SW480 (cell line): ENCODE measurements at regions not wholly inside any gene's neighbourhood (a gene's known extent, or its start where the extent isn't known, plus 50 kb on each side); places are given as distances from the start of the nearest gene placed in this dataset.

Experiments used
- DNase-seq: peaks from one replicate; pipeline ENCODE4 v3.0.0-alpha.2; 2016; ENCODE audit warnings: low spot score

GRCh38 chr7:27364344-27364758 is 121.7 kb downstream of the EVX1 start:
- no peak for DNase-seq

- DNase-seq, result peak; percentile 56
Measured at GRCh38 chr7:27367179-27367932, 124.8 kb downstream of the EVX1 start.

GRCh38 chr7:27367933-27368549 is 125.4 kb downstream of the EVX1 start:
- DNase-seq, result no peak

GRCh38 chr7:27374958-27375841 is 132.6 kb downstream of the EVX1 start:
- DNase-seq, result no peak

DNA sequence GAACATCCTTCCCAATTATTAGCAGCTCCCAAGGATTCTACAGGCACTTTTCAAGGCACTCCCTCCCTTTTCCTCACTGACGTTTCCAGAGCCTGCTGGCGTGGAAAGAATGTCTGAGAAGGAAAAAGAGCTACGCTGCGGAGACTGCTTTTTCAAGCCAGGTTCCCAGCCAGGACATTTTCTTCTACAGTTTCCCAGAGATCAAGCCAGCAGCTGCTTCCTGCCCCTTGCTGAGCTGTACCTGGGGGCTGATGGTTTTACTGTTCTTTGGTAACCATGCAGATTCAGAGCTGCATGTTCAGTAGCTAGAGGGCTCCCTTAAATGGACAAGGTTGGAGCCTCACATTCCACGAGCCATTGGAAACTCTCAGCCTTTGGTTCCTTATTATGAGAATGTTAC is 133.4 kb downstream of the EVX1 start:
- no peak for DNase-seq

GRCh38 chr7:27377988-27378387 is 135.4 kb downstream of the EVX1 start:
- no peak for DNase-seq

DNA sequence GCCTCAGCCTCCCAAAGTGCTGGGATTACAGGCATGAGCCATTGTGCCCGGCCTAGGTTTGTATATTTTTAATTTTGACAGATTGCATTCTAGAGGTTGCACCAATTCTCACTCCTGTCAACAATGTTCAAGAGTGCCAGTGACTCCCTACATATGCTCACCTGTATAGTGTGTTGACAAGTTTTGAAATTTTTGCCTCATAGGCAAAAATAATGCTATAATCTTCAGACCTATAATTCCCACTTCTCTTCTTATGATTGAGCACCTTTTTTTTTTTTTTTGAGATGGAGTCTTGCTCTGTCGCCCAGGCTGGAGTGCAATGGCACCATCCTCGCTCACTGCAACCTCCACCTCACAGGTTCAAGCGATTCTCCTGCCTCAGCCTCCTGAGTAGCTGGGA is 139.7 kb downstream of the EVX1 start:
- no peak for DNase-seq

GRCh38 chr7:27386581-27386980 is 144.0 kb downstream of the EVX1 start:
- no peak for DNase-seq

- DNase-seq, result no peak
Measured at GRCh38 chr7:27387864-27388263, 145.3 kb downstream of the EVX1 start.

DNA sequence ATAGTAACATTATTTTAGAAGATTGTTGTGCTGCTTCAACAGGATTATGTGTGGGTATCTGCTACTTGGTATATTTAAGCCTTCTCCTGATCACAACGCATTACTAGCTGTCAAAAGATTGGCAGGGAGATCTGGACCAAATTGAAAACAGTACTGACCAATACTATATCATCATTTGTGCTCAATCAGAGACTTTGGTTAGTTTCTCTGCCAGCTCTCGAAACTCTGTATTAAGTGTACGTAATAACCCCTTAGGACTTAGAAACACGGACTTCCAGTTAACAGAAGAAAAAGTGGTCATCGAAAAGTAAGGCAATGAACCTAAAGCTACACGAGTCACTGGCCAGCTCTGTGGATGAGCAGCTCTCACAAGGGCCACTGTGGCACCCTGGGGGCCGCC is 146.0 kb downstream of the EVX1 start:
- no peak for DNase-seq

DNA sequence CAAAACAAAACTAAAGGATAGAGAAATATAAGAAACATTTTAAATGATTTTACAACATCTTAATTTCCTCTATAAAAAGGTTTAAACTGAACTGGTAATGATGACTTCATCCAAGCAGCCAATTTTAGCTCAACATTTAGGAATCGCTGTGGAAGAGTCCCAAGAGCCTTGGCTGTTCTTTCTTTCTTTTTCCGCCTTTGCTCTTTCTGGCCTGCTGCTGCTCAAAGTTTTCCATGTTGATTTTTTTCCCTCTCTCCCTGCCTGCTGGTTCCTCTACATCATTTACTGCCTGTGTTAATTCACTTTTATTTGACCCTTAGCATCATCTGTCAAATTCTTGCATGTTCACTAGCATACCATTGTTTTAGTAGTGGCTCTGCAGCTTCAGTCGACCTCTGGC is 146.9 kb downstream of the EVX1 start:
- DNase-seq, result no peak

DNA sequence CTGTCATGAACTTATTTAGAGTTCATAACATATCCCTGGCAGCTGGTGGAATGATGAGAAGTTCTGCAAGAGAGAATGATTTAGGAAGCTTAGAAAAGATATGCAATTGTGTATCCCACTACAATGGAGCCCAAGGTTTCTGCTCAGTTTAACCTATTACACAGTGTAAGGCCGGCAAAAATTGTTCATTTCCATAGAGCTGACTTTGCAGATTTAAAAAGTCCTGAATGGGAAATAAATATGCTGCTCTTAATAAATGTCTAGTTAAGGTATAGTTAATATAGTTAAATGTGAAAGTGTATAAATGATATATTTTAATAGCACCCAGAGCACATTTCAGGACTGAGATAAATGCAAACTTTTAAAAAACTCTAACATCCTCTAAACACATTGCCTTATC is 149.9 kb downstream of the EVX1 start:
- DNase-seq, result no peak

DNA sequence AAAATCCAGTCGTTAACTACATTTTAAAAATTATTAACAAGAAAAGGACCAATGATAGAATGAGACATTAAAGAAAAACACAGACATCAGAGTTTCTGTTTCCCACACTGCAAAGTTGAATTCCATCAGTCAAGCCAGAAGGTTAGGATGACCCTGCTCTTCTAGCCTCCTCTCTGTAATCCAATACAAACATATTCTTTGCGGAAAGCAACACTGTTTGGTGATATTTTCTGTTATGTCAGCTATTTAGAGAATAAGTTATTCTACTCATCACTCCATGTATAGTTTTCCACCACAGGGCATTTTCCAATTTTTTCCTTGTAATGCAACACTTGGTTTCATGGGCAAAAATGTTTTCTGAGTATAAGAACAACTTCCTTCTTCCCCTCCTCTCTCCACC is 152.3 kb downstream of the EVX1 start:
- no peak for DNase-seq

- DNase-seq, result no peak
Measured at GRCh38 chr7:27395626-27396025, 153.0 kb downstream of the EVX1 start.

GRCh38 chr7:27397503-27397902 is 154.9 kb downstream of the EVX1 start:
- DNase-seq, result no peak

- DNase-seq, result no peak
Measured at GRCh38 chr7:27398851-27399250, 156.2 kb downstream of the EVX1 start.

- DNase-seq, result no peak
Measured at GRCh38 chr7:27399791-27400567, 157.4 kb downstream of the EVX1 start.

DNA sequence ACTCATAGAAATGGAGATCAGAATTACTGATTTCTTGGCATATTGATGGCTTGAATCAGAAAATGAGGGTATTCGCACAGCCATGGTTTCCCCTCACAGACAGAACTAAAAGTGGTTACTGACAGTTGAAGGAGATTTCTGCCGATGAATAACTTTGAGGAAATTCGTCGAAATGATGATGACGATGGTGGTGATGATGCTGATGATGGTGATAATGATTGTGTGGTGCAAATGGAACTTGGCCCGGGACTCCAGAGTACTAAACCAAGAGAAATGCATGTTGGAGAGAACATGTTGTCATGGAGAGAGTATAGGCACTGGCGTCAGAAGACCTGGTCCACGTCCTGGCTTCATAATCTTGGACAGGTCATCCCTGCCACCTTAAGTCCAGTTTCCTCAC is 163.2 kb downstream of the EVX1 start:
- DNase-seq, result no peak

- no peak for DNase-seq
Measured at GRCh38 chr7:27409311-27409710, 166.7 kb downstream of the EVX1 start.

- no peak for DNase-seq
Measured at GRCh38 chr7:27409776-27410175, 167.2 kb downstream of the EVX1 start.

- no peak for DNase-seq
Measured at GRCh38 chr7:27410812-27411544, 168.4 kb downstream of the EVX1 start.
